ENCODE measurements at regions not wholly inside any gene's neighbourhood (a gene's known extent, or its start where the extent isn't known, plus 50 kb on each side); places are given as distances from the start of the nearest gene placed in this dataset.

DNA sequence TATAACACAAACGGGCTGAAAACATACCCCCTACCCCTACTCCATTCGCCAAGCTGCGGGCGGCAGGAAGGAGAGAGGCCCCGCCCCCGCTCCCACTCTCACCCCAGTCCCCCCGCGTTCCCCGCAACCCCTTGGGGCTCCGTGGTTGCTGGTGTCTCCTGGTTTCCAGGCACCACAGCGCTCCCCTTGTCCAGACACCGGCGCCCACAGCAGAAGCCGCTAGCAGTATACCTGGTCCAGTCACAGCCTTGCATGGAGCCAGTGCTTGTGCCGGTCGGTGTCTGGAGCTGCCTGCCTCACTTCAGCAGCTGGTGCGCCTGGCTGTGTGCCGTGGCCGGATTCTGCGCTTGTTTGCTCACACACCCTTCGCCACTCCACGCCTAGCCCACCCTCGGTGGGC is 240.5 kb upstream of the DAB2 start:
- TF ChIP-seq, protein P1, sequence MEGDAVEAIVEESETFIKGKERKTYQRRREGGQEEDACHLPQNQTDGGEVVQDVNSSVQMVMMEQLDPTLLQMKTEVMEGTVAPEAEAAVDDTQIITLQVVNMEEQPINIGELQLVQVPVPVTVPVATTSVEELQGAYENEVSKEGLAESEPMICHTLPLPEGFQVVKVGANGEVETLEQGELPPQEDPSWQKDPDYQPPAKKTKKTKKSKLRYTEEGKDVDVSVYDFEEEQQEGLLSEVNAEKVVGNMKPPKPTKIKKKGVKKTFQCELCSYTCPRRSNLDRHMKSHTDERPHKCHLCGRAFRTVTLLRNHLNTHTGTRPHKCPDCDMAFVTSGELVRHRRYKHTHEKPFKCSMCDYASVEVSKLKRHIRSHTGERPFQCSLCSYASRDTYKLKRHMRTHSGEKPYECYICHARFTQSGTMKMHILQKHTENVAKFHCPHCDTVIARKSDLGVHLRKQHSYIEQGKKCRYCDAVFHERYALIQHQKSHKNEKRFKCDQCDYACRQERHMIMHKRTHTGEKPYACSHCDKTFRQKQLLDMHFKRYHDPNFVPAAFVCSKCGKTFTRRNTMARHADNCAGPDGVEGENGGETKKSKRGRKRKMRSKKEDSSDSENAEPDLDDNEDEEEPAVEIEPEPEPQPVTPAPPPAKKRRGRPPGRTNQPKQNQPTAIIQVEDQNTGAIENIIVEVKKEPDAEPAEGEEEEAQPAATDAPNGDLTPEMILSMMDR (conservative IDR thresholded peaks at IDR 0.05; ENCODE audit: low read depth, low read length): no peak
- TF ChIP-seq EZH2phosphoT487 (IDR thresholded peaks at IDR 0.05; ENCODE audit: borderline replicate concordance, low read length) (no peak), EZH2 (IDR thresholded peaks at IDR 0.05; ENCODE audit: low read length, unreplicated experiment) (no peak)
